Thyroid gland (tissue), 4 donors: ENCODE measurements at regions not wholly inside any gene's neighbourhood (a gene's known extent, or its start where the extent isn't known, plus 50 kb on each side); places are given as distances from the start of the nearest gene placed in this dataset.

Source experiments
- DNase-seq, 2 donors: peaks; one replicate each; pipeline ENCODE4 v3.0.0-alpha.2; 2019
- H3K27ac ChIP-seq, 3 donors: fragments of 200-600 bp; sonication (generic); 1 replicate in 2 of 3; 2 replicates in 1 of 3; pipeline ENCODE4 v1.5.1; 2016 to 2019; ENCODE audit warnings: mild to moderate bottlenecking in 1 of 3, moderate library complexity in 1 of 3
- H3K27me3 ChIP-seq: fragments of 200-600 bp; sonication (generic); one replicate; pipeline ENCODE4 v1.5.1; 2019
- H3K36me3 ChIP-seq, 2 donors: fragments of 200-600 bp; sonication (generic); one replicate each; pipeline ENCODE4 v1.5.1; 2016 to 2019
- H3K4me1 ChIP-seq, 2 donors: fragments of 200-600 bp; sonication (generic); one replicate each; pipeline ENCODE4 v1.5.1; 2017 to 2019
- H3K4me3 ChIP-seq, 3 donors: fragments of 200-600 bp; sonication (generic); replicated peaks in 1 of 3; 1 replicate in 2 of 3; 2 replicates in 1 of 3; pipeline ENCODE4 v1.5.1; 2016; ENCODE audit warnings: mild to moderate bottlenecking in 1 of 3
- H3K9me3 ChIP-seq: fragments of 200-600 bp; sonication (generic); one replicate; pipeline ENCODE4 v1.5.1; 2017
- POLR2A ChIP-seq, 2 donors: fragments of 450-650 bp; IDR thresholded peaks; one replicate each; pipeline ENCODE4 v1.6.1; 2017; ENCODE audit warnings: antibody characterized with exemption in 2 of 2, mild to moderate bottlenecking in 2 of 2, moderate library complexity in 1 of 2
- WGBS, 2 donors: methylation state at CpG; one replicate each; pipeline ENCODE4 v1.1.5; 2017; 5-methylcytosine and 5-hydroxymethylcytosine counted together
- intact Hi-C: fragments of 100-400 bp; cut with DNase I; formaldehyde crosslinking; loops from one replicate; pipeline ENCODE4 v1.15.1; 2023
- TF ChIP-seq, protein P1 (sequence below), 6 experiments: fragments of 200-600 bp in 3 of 6; fragments of 450-650 bp in 3 of 6; sonication (generic) in 3 of 6; IDR thresholded peaks; one replicate each; pipeline ENCODE4 v1.5.1; 2016 to 2019; ENCODE audit warnings: antibody characterized with exemption in 6 of 6, mild to moderate bottlenecking in 2 of 6, inconsistent platforms in 1 of 6, moderate library complexity in 1 of 6

DNA sequence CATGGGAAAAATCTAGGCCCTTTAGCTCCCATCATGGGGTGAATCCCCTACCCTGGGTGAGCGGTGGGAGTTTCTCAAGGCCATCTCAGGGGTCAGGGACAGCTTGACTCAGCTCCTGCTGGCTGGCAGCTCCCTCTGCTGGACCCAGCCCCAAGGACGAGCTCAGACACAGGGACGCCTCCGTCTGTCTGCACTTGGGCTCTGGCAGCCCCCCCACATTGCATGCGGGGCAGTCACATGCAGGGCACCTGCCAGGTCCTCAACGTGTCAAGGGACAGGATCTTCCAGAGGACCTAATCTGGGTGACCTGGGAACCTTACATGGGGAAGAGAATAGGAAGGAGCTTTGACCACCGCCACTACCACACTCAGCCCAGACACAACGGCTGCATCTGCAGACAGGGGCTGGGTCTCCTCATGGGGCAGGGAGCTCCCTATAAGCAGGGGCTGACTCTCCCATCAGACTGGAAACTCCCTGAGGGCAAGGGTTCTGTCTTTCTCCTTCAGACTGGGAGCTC, 173.4 kb downstream of the MRPL14 start:
- intact Hi-C loops: loop anchor here (2.0 to 10.0 kb wide), 2 partner anchors 185 to 289 kb away; no protein-coding TSS in a partner anchor
- 50% methylated on average over 7 of the region's 8 CpGs for WGBS, 2 donors

DNA sequence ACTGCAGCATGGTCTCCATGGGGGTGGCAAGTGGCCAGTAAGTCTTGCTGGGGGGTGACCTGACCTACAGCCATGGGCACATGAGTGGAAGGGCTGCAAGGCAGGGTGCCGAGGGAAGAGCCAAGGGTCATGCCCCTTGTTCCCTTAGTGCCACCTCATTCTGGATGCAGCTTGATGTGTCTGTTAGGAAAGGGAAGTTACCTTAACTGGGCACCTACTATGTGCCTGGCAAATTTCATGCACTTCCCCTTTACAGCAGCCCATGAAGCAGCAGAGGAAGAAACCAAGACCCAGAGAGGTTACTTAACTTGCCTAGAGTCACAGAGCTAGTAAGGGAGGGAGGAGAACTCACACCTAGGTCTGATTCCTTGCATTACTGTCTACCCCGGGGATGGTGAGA, 174.0 kb downstream of the MRPL14 start:
- WGBS, 2 donors: 68 to 88% methylated on average over 2 of the region's 2 CpGs
- DNase-seq: no peak
- Histone ChIP-seq H3K4me1 (peaks cover 5 to 31% of the 10 kb centered on the region in 2 donors), H3K27ac (no peak overlapping the region), H3K4me3 (no peak overlapping the region), H3K9me3 (no peaks in the 10 kb centered on the region), H3K36me3 (no peaks in the 10 kb centered on the region), H3K27me3 (no peaks in the 10 kb centered on the region)
- TF ChIP-seq, protein P1, sequence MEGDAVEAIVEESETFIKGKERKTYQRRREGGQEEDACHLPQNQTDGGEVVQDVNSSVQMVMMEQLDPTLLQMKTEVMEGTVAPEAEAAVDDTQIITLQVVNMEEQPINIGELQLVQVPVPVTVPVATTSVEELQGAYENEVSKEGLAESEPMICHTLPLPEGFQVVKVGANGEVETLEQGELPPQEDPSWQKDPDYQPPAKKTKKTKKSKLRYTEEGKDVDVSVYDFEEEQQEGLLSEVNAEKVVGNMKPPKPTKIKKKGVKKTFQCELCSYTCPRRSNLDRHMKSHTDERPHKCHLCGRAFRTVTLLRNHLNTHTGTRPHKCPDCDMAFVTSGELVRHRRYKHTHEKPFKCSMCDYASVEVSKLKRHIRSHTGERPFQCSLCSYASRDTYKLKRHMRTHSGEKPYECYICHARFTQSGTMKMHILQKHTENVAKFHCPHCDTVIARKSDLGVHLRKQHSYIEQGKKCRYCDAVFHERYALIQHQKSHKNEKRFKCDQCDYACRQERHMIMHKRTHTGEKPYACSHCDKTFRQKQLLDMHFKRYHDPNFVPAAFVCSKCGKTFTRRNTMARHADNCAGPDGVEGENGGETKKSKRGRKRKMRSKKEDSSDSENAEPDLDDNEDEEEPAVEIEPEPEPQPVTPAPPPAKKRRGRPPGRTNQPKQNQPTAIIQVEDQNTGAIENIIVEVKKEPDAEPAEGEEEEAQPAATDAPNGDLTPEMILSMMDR (IDR thresholded peaks at IDR 0.05): no peak
- TF ChIP-seq POLR2A (IDR thresholded peaks at IDR 0.05): no peak
- intact Hi-C loops: loop anchor here (2.0 to 10.0 kb wide), 2 partner anchors 184 to 288 kb away; no protein-coding TSS in a partner anchor

More for the DNA sequence above, 173.4 kb downstream of the MRPL14 start:
- no peak for TF ChIP-seq POLR2A (IDR thresholded peaks at IDR 0.05)
- TF ChIP-seq, protein P1 (IDR thresholded peaks at IDR 0.05): peak in 4 of 6 experiments; percentile 38 to 61 (median 52)
- peaks cover 5 to 25% of the 10 kb centered on the region in 2 donors for H3K4me1 ChIP-seq
- no peaks in the 10 kb centered on the region for H3K27me3 ChIP-seq
- H3K27ac ChIP-seq: no peak overlapping the region
- peak; percentile 75 to 82 for DNase-seq
- no peak overlapping the region for H3K4me3 ChIP-seq
- no peaks in the 10 kb centered on the region for H3K9me3 ChIP-seq
- no peaks in the 10 kb centered on the region for H3K36me3 ChIP-seq

DNA sequence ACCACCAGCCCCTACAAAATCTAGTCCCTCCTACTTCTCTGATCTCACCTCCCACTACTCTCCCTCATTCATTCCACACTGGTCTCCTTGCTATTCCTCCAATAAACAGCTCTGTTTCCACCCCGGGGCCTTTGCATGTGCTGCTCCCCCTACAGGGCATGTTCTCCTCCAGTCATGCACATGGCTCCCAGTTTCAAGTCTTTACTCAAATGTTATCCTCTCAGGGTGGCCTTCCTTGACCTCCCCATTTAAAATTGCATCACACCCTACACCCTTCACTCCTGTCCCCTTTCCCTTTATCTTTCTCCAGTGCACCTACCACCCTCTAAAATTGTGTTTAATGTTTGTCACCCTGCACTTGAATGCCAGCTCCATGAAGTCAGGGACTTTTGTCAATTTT, 174.5 kb downstream of the MRPL14 start:
- no peaks in the 10 kb centered on the region for H3K27me3 ChIP-seq
- TF ChIP-seq POLR2A (IDR thresholded peaks at IDR 0.05): no peak
- TF ChIP-seq, protein P1 (IDR thresholded peaks at IDR 0.05): peak in 2 of 6 experiments; percentile 4 to 14
- intact Hi-C loops: loop anchor here (2.0 to 10.0 kb wide), 2 partner anchors 184 to 288 kb away; no protein-coding TSS in a partner anchor
- H3K36me3 ChIP-seq: no peaks in the 10 kb centered on the region
- H3K4me3 ChIP-seq: no peak overlapping the region
- no peaks in the 10 kb centered on the region for H3K9me3 ChIP-seq
- H3K27ac ChIP-seq: no peak overlapping the region
- H3K4me1 ChIP-seq: peaks cover 5 to 32% of the 10 kb centered on the region in 2 donors
- DNase-seq: no peak
- 88 to 92% methylated on average over 1 of the region's 1 CpG for WGBS, 2 donors

DNA sequence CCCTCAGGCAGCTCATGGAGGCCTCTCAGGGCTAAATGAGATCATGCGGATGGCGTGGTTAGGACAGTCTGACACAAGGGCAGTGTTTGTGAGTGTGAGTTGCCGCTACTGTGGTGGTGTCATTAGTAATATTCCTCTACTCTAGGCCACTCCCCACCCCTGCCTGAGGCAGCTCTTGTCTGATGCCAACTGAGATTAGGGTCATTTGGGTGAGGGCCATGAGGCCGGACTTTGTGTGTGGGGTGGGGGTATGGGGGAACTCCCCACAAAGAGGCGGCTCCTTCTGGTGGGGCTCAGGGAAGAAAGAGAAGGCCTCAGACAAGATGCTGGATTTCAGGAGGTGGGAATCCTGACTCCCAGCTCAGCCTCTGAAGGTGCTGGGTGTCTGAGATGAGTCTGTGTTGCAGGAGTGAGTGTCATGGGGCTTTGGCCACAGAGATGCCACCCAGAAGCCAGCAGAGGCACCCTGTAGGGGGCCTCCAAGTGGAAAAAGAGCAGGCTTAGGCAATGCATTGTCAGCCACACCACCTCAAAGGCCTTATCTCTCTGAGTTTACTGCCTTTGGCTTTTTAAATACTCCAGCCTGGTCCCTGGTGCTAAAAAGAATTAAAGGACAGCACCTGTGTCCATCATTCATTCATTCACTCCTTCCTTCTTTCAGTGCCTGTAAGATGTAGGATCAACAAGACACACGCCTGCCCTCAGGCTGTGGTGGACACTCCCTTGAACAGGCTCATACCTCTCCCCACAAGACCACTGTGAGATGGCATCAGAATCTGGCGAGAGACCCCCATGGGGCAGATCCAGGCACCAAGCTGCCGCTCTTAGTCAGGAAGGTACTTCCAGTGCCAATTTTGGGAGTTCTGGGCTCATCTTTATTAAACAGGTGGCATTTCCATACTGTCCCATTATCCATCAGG, 175.2 kb downstream of the MRPL14 start:
- peaks cover 5 to 32% of the 10 kb centered on the region in 2 donors for H3K4me1 ChIP-seq
- no peak for DNase-seq
- TF ChIP-seq, protein P1 (IDR thresholded peaks at IDR 0.05): no peak
- no peak for TF ChIP-seq POLR2A (IDR thresholded peaks at IDR 0.05)
- no peaks in the 10 kb centered on the region for H3K9me3 ChIP-seq
- no peaks in the 10 kb centered on the region for H3K27me3 ChIP-seq
- H3K4me3 ChIP-seq: no peak overlapping the region
- 94% methylated on average over 7 to 8 of the region's 8 CpGs for WGBS, 2 donors
- intact Hi-C loops: loop anchor here (2.0 to 10.0 kb wide), 2 partner anchors 183 to 287 kb away; no protein-coding TSS in a partner anchor
- no peaks in the 10 kb centered on the region for H3K36me3 ChIP-seq
- H3K27ac ChIP-seq: peak overlapping the region in 2 of 3 donors; percentile 43 to 45
